HepG2 (cell line): ENCODE measurements at regions not wholly inside any gene's neighbourhood (a gene's known extent, or its start where the extent isn't known, plus 50 kb on each side); places are given as distances from the start of the nearest gene placed in this dataset.

ENCODE experiments used
- ATAC-seq: fragments of 200-7000 bp; cut with Tn5 transposase; 3 replicates; pipeline ENCODE4 v1.9.1; 2020; ENCODE audit warnings: mild to moderate bottlenecking, moderate library complexity
- BruUV-seq: library from RNA; stranded (reverse); fragments of 400-500 nt; replicated peaks from 2 replicates; lab custom pipeline; 2021; lab: Mats Ljungman, UMichigan
- CTCF ChIA-PET: fragments of 300-600 bp; formaldehyde crosslinking; extraction: SDS; loops from one replicate; lab custom pipeline; 2021; ENCODE audit warnings: low total read pairs, inconsistent platforms, low intra/inter-chr PET ratio; lab: Yijun Ruan, JAX
- POLR2A ChIA-PET: fragments of 350-600 bp; sonication (Branson Sonifier 250); formaldehyde crosslinking; loops from one replicate; lab custom pipeline; 2020; ENCODE audit warnings: antibody characterized with exemption, inconsistent platforms; lab: Yijun Ruan, JAX
- DNase-seq: peaks from one replicate; pipeline ENCODE4 v3.0.0-alpha.2; 2015; ENCODE audit warnings: low spot score
- FAIRE-seq: peaks from 3 replicates; lab custom pipeline; 2011; peaks lifted over from hg19 to GRCh38; lab: Jason Lieb, UNC
- H2AFZ ChIP-seq: one replicate; pipeline ENCODE4 v1.6.1; 2011; ENCODE audit warnings: low read length, inconsistent platforms
- H3K27ac ChIP-seq: fragments of 300-600 bp; 3 replicates; pipeline ENCODE4 v1.8.0; 2011; ENCODE audit warnings: mixed run types, mild to moderate bottlenecking, mixed read lengths, low read length, inconsistent platforms; ENCODE audit not compliant: insufficient read depth; ENCODE audit errors: extremely low read length
- H3K27me3 ChIP-seq, 2 experiments: fragments of 200-600 bp in 1 of 2; 2 replicates in 1 of 2; 3 replicates in 1 of 2; pipeline versions ENCODE4 v1.6.0 to v1.8.0; 2011; ENCODE audit warnings: low read length in 2 of 2, mild to moderate bottlenecking in 2 of 2, moderate library complexity in 2 of 2, inconsistent platforms in 1 of 2; ENCODE audit not compliant: insufficient read depth in 2 of 2, control insufficient read depth in 1 of 2
- H3K36me3 ChIP-seq, 2 experiments: fragments of 200-600 bp in 1 of 2; replicated peaks in 1 of 2; 2 replicates in 1 of 2; 3 replicates in 1 of 2; pipeline versions ENCODE4 v1.5.1 to v1.8.0; 2011; ENCODE audit warnings: low read length in 2 of 2, inconsistent platforms in 1 of 2; ENCODE audit not compliant: insufficient read depth in 2 of 2, control insufficient read depth in 1 of 2
- H3K4me1 ChIP-seq: 2 replicates; pipeline ENCODE4 v1.5.1; 2012; ENCODE audit warnings: low read length, inconsistent platforms; ENCODE audit not compliant: insufficient read depth
- H3K4me2 ChIP-seq: 2 replicates; pipeline ENCODE4 v1.6.0; 2011; ENCODE audit warnings: low read depth, low read length, inconsistent platforms
- H3K4me3 ChIP-seq, 3 experiments: fragments of 200-600 bp in 1 of 3; sonication (generic), shearing (Covaris generic) in 1 of 3; replicated peaks in 1 of 3; 2 replicates each; pipeline ENCODE4 v1.5.1; 2011 to 2016; ENCODE audit warnings: low read length in 3 of 3, inconsistent platforms in 2 of 3, low read depth in 2 of 3, mild to moderate bottlenecking in 2 of 3, control low read depth in 1 of 3, mixed read lengths in 1 of 3; ENCODE audit not compliant: insufficient read depth in 1 of 3
- H3K79me2 ChIP-seq: one replicate; pipeline ENCODE4 v1.6.1; 2011; ENCODE audit warnings: low read length, inconsistent platforms; ENCODE audit not compliant: insufficient read depth
- H3K9ac ChIP-seq: 2 replicates; pipeline ENCODE4 v1.6.0; 2011; ENCODE audit warnings: mild to moderate bottlenecking, low read depth, low read length, inconsistent platforms; ENCODE audit not compliant: insufficient read depth
- H3K9me3 ChIP-seq: 2 replicates; pipeline ENCODE4 v1.5.1; 2012; ENCODE audit warnings: mild to moderate bottlenecking, low read length
- H4K20me1 ChIP-seq: 2 replicates; pipeline ENCODE4 v1.6.0; 2011; ENCODE audit warnings: inconsistent platforms, mild to moderate bottlenecking, low read length, moderate library complexity; ENCODE audit not compliant: insufficient read depth
- ATF1 ChIP-seq: IDR thresholded peaks from 2 replicates; pipeline ENCODE4 v1.6.1; 2016; ENCODE audit warnings: mild to moderate bottlenecking, control low read depth
- ATF6 ChIP-seq: sonication (generic); formaldehyde crosslinking; conservative IDR thresholded peaks from 2 replicates; pipeline ENCODE4 v1.4.0; 2020; ENCODE audit warnings: missing genetic modification reagents
- CREM ChIP-seq, 2 experiments: sonication (generic) in 1 of 2; formaldehyde crosslinking in 1 of 2; IDR thresholded peaks; 2 replicates each; pipeline versions ENCODE4 v1.4.0 to v1.6.1; 2016 to 2020; ENCODE audit warnings: antibody characterized with exemption in 1 of 2, mild to moderate bottlenecking in 1 of 2, missing genetic modification reagents in 1 of 2
- FOXP1 ChIP-seq, 2 experiments: fragments of 450-650 bp in 1 of 2; IDR thresholded peaks; 2 replicates each; pipeline ENCODE4 v1.6.1; 2017 to 2018; ENCODE audit warnings: antibody characterized with exemption in 1 of 2
- MIXL1 ChIP-seq: IDR thresholded peaks from 2 replicates; pipeline ENCODE4 v1.6.1; 2016
- NFKBIZ ChIP-seq: IDR thresholded peaks from 2 replicates; pipeline ENCODE4 v1.6.1; 2018; ENCODE audit warnings: missing genetic modification reagents, missing compliant biosample characterization
- NR2C2 ChIP-seq: sonication (generic); formaldehyde crosslinking; IDR thresholded peaks from 2 replicates; pipeline ENCODE4 v1.4.0; 2020; ENCODE audit warnings: missing genetic modification reagents, mild to moderate bottlenecking, moderate library complexity, borderline replicate concordance
- SMAD1 ChIP-seq: sonication (generic); formaldehyde crosslinking; IDR thresholded peaks from 2 replicates; pipeline ENCODE4 v1.4.0; 2020; ENCODE audit warnings: missing genetic modification reagents, low read depth, mild to moderate bottlenecking, borderline replicate concordance
- TAF15 ChIP-seq: fragments of 200-400 bp; formaldehyde crosslinking; IDR thresholded peaks from one replicate; pipeline ENCODE4 v1.6.1; 2018; ENCODE audit warnings: mild to moderate bottlenecking, low read depth, low read length; ENCODE audit not compliant: poor library complexity, severe bottlenecking
- TARDBP ChIP-seq: sonication (generic); formaldehyde crosslinking; IDR thresholded peaks from 2 replicates; pipeline ENCODE4 v1.8.0; 2022; ENCODE audit warnings: mild to moderate bottlenecking, missing genetic modification reagents
- TBX2 ChIP-seq: sonication (generic); formaldehyde crosslinking; IDR thresholded peaks from 2 replicates; pipeline ENCODE4 v1.5.0; 2020; ENCODE audit warnings: missing genetic modification reagents, mild to moderate bottlenecking, borderline replicate concordance
- ZNF282 ChIP-seq: fragments of 450-650 bp; IDR thresholded peaks from 2 replicates; pipeline ENCODE4 v1.6.1; 2018; ENCODE audit not compliant: partially characterized antibody
- ZSCAN5A ChIP-seq: sonication (generic); formaldehyde crosslinking; IDR thresholded peaks from 2 replicates; pipeline ENCODE4 v1.8.0; 2022; ENCODE audit warnings: mild to moderate bottlenecking, missing genetic modification reagents, borderline replicate concordance
- WGBS: methylation state at CpG from one replicate; pipeline ENCODE4 v1.1.6; 2017; ENCODE audit warnings: low lambda C conversion rate; 5-methylcytosine and 5-hydroxymethylcytosine counted together
- in situ Hi-C: cut with HindIII; loops from 2 replicates; pipeline ENCODE4 v1.10.0; 2017; ENCODE audit warnings: low pct_unique_long_range_greater_than_20kb; ENCODE audit not compliant: extremely low pct_ligation_motif_present
- intact Hi-C: fragments of 100-400 bp; cut with micrococcal nuclease; formaldehyde crosslinking; loops from one replicate; pipeline ENCODE4 v1.10.0; 2022; ENCODE audit not compliant: unreplicated experiment

GRCh38 chr18:76634564-76634963 lies 139.5 kb upstream of the ZNF516 start:
- Histone ChIP-seq H3K4me1 (no peaks in the 10 kb centered on the region), H3K9me3 (no peaks in the 10 kb centered on the region), H3K79me2 (no peaks in the 10 kb centered on the region), H3K27ac (no peak overlapping the region), H2AFZ (no peak overlapping the region), H4K20me1 (no peaks in the 10 kb centered on the region), H3K4me2 (no peak overlapping the region), H3K9ac (no peak overlapping the region), H3K27me3 (peaks cover 3 to 11% of the 10 kb centered on the region in 2 experiments; a peak in 3 of 5 replicates), H3K36me3 (no peaks in the 10 kb centered on the region), H3K4me3 (no peak overlapping the region)
- BruUV-seq: no TSS peak
- WGBS: 0% methylated on average over 3 of the region's 3 CpGs
- ChIA-PET CTCF (no interaction called here), POLR2A (no interaction called here)
- no peak for TF ChIP-seq TARDBP
- no peak for TF ChIP-seq ATF6 (CRISPR knock-in tag)
- TF ChIP-seq SMAD1 (CRISPR knock-in tag): no peak
- no peak for TF ChIP-seq ZSCAN5A (CRISPR knock-in tag)
- TF ChIP-seq NR2C2 (CRISPR knock-in tag): no peak
- TF ChIP-seq TAF15: no peak
- no peak for TF ChIP-seq TBX2
- no peak for TF ChIP-seq MIXL1 (CRISPR knock-in tag)
- no peak for TF ChIP-seq ATF1 (CRISPR knock-in tag)
- TF ChIP-seq ZNF282: no peak
- TF ChIP-seq FOXP1 (IDR thresholded peaks at IDR 0.05): no peak
- TF ChIP-seq FOXP1 (CRISPR knock-in tag; IDR thresholded peaks at IDR 0.05): no peak
- no peak for TF ChIP-seq CREM (IDR thresholded peaks at IDR 0.05)
- no peak for TF ChIP-seq CREM (CRISPR knock-in tag; IDR thresholded peaks at IDR 0.05)
- TF ChIP-seq NFKBIZ (CRISPR knock-in tag): no peak
- DNase-seq (no peak), FAIRE-seq (no peak), ATAC-seq (no peak)
- in situ Hi-C loops (no loop called here), intact Hi-C loops (no loop called here)
